IgD-negative memory B cell (primary cell): ENCODE measurements at regions not wholly inside any gene's neighbourhood (a gene's known extent, or its start where the extent isn't known, plus 50 kb on each side); places are given as distances from the start of the nearest gene placed in this dataset.
"Not testable (repeated sequence)": the region's sequence is repeated elsewhere in the genome, so short reads cannot be mapped to it uniquely, and the experiment has no call there.

ENCODE experiments used
- H3K27ac Mint-ChIP-seq, 3 donors: one replicate each; pipeline ENCODE4 v1.8.0; 2020 to 2022; ENCODE audit warnings: mild to moderate bottlenecking in 3 of 3, mixed read lengths in 3 of 3, moderate library complexity in 1 of 3
- H3K27me3 Mint-ChIP-seq: one replicate; pipeline ENCODE4 v1.8.0; 2021; ENCODE audit warnings: mixed read lengths
- H3K36me3 Mint-ChIP-seq: one replicate; pipeline ENCODE4 v1.8.0; 2020; ENCODE audit warnings: mild to moderate bottlenecking, mixed read lengths
- H3K4me1 Mint-ChIP-seq, 3 donors: one replicate each; pipeline ENCODE4 v1.8.0; 2020 to 2022; ENCODE audit warnings: mixed read lengths in 3 of 3, mild to moderate bottlenecking in 1 of 3
- H3K4me3 Mint-ChIP-seq, 4 donors: one replicate each; pipeline ENCODE4 v1.8.0; 2020 to 2022; ENCODE audit warnings: mild to moderate bottlenecking in 4 of 4, mixed read lengths in 4 of 4, moderate library complexity in 3 of 4
- H3K9me3 Mint-ChIP-seq, 3 donors: one replicate each; pipeline ENCODE4 v1.8.0; 2020 to 2021; ENCODE audit warnings: mixed read lengths in 3 of 3, mild to moderate bottlenecking in 1 of 3

- H3K27ac Mint-ChIP-seq: no peak overlapping the region
- no peaks in the 10 kb centered on the region for H3K36me3 Mint-ChIP-seq
- peaks cover 2% of the 10 kb centered on the region for H3K27me3 Mint-ChIP-seq
- H3K4me3 Mint-ChIP-seq: no peak overlapping the region
- H3K4me1 Mint-ChIP-seq: peaks cover 0 to 6% (median 0%) of the 10 kb centered on the region in 3 donors
- peaks cover 0 to 5% (median 0%) of the 10 kb centered on the region in 3 donors for H3K9me3 Mint-ChIP-seq
Measured at GRCh38 chr14:39683691-39684260, 251.5 kb upstream of the FBXO33 start.

DNA sequence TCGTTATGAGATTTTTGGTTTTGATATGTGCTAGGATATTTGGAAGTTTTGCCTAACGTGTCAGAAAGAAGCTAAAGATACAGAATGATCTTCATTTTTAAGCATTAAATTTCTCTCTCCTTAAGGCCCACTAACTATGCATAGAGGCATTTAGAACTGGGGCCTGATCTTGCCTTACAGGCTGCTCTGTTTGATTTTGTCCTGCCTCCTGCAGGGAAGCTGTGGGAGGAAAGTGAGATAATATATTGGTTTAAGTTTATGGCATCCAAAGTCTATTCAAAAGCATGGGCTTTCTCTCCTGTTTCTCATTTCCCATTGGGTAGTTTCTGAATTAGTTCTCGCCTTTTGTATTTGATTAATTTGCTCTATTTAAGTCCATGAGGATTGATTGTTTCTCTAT, 250.3 kb upstream of the FBXO33 start:
- H3K27me3 Mint-ChIP-seq: peaks cover 2% of the 10 kb centered on the region
- H3K9me3 Mint-ChIP-seq: peaks cover 0 to 5% (median 0%) of the 10 kb centered on the region in 3 donors
- no peaks in the 10 kb centered on the region for H3K36me3 Mint-ChIP-seq
- no peak overlapping the region for H3K27ac Mint-ChIP-seq
- H3K4me1 Mint-ChIP-seq: peaks cover 0 to 6% (median 0%) of the 10 kb centered on the region in 3 donors
- H3K4me3 Mint-ChIP-seq: no peak overlapping the region

DNA sequence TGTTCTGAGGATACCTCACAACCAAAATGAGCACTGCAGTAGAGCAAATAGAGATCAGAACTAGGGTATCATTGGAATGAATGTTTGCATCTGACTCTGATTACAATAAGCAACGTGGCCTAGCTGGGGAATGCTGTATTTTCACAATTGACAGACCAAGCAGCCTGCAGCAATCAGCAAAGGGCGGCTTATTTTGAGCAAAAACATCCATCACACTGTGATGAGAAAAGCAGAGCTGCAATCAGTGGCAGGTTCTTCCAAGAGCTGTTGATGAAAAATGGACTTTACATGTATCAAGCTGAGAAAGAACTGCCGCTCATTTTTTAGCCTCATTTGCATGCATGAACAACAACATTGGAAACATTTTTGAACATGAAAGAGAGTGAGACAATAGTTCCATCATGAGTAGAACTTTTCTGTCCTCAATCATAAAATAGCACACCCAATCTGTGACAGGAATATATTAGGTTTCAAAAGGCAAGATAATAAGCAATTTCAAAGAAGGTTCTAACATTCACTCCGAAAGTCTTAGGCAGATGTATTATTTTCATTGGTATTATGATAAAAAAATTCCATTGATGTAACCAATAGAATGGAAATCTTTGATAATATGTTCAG, 249.7 kb upstream of the FBXO33 start:
- H3K4me3 Mint-ChIP-seq: no peak overlapping the region
- H3K27ac Mint-ChIP-seq: no peak overlapping the region
- peaks cover 0 to 6% (median 0%) of the 10 kb centered on the region in 3 donors for H3K4me1 Mint-ChIP-seq
- H3K36me3 Mint-ChIP-seq: no peaks in the 10 kb centered on the region
- H3K9me3 Mint-ChIP-seq: peaks cover 0 to 5% (median 2%) of the 10 kb centered on the region in 3 donors
- H3K27me3 Mint-ChIP-seq: peaks cover 2% of the 10 kb centered on the region

GRCh38 chr14:39680777-39681176, 248.5 kb upstream of the FBXO33 start:
- Mint-ChIP-seq H3K4me3 (peak overlapping the region in 1 of 4 donors; percentile 47), H3K36me3 (no peaks in the 10 kb centered on the region), H3K9me3 (peaks cover 0 to 5% (median 2%) of the 10 kb centered on the region in 3 donors), H3K4me1 (peaks cover 0 to 6% (median 0%) of the 10 kb centered on the region in 3 donors), H3K27ac (no peak overlapping the region), H3K27me3 (no peaks in the 10 kb centered on the region)

- Mint-ChIP-seq H3K36me3 (peaks cover 2% of the 10 kb centered on the region), H3K27me3 (no peaks in the 10 kb centered on the region), H3K4me1 (no peaks in the 10 kb centered on the region), H3K27ac (no peak overlapping the region), H3K4me3 (no peak overlapping the region), H3K9me3 (peaks cover 0 to 3% (median 2%) of the 10 kb centered on the region in 3 donors)
Measured at GRCh38 chr14:39673734-39674133, 241.5 kb upstream of the FBXO33 start.

GRCh38 chr14:39673270-39673711, 241.1 kb upstream of the FBXO33 start:
- H3K27me3 Mint-ChIP-seq: no peaks in the 10 kb centered on the region
- H3K4me1 Mint-ChIP-seq: no peaks in the 10 kb centered on the region
- H3K9me3 Mint-ChIP-seq: peaks cover 0 to 3% (median 2%) of the 10 kb centered on the region in 3 donors
- peaks cover 2% of the 10 kb centered on the region for H3K36me3 Mint-ChIP-seq
- H3K4me3 Mint-ChIP-seq: no peak overlapping the region
- H3K27ac Mint-ChIP-seq: no peak overlapping the region

GRCh38 chr14:39668449-39668848, 236.2 kb upstream of the FBXO33 start:
- H3K9me3 Mint-ChIP-seq: peaks cover 0 to 3% (median 0%) of the 10 kb centered on the region in 3 donors
- no peak overlapping the region for H3K27ac Mint-ChIP-seq
- H3K4me1 Mint-ChIP-seq: no peaks in the 10 kb centered on the region
- no peak overlapping the region for H3K4me3 Mint-ChIP-seq
- no peaks in the 10 kb centered on the region for H3K27me3 Mint-ChIP-seq
- peaks cover 2% of the 10 kb centered on the region for H3K36me3 Mint-ChIP-seq

GRCh38 chr14:39666386-39666785, 234.2 kb upstream of the FBXO33 start:
- Mint-ChIP-seq H3K4me3 (no peak overlapping the region), H3K27ac (no peak overlapping the region), H3K9me3 (peaks cover 0 to 3% (median 0%) of the 10 kb centered on the region in 3 donors), H3K27me3 (no peaks in the 10 kb centered on the region), H3K36me3 (no peaks in the 10 kb centered on the region), H3K4me1 (no peaks in the 10 kb centered on the region)

- Mint-ChIP-seq H3K4me3 (no peak overlapping the region), H3K9me3 (peaks cover 0 to 3% (median 0%) of the 10 kb centered on the region in 3 donors), H3K4me1 (no peaks in the 10 kb centered on the region), H3K36me3 (no peaks in the 10 kb centered on the region), H3K27ac (no peak overlapping the region), H3K27me3 (no peaks in the 10 kb centered on the region)
Measured at GRCh38 chr14:39665075-39665475, 232.8 kb upstream of the FBXO33 start.

DNA sequence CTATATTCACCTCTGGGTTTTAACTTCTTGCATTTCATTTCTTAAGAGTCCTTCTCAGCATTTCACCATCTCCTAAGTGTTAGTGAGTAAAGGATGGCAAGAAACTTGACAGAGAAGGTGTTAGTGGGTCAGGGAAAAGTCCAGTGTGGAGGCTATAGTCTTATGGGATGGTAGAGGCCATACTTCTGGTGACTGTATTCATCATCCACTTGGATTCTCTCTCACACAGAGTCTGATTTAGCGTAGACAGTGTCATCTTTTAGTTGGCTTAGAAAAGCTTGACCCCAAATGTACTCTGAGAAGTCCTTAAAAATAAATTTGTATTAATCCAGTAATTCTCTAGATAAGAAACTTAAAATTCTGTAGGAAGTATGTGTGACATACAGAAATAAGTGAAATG, 232.4 kb upstream of the FBXO33 start:
- Mint-ChIP-seq H3K27ac (no peak overlapping the region), H3K4me1 (no peaks in the 10 kb centered on the region), H3K27me3 (no peaks in the 10 kb centered on the region), H3K36me3 (no peaks in the 10 kb centered on the region), H3K9me3 (peaks cover 0 to 3% (median 0%) of the 10 kb centered on the region in 3 donors), H3K4me3 (no peak overlapping the region)

GRCh38 chr14:39641224-39641623, 209.0 kb upstream of the FBXO33 start:
- Mint-ChIP-seq H3K4me1 (no peaks in the 10 kb centered on the region), H3K9me3 (peaks cover 7 to 9% (median 7%) of the 10 kb centered on the region in 3 donors), H3K36me3 (no peaks in the 10 kb centered on the region), H3K4me3 (no peak overlapping the region), H3K27me3 (no peaks in the 10 kb centered on the region), H3K27ac (no peak overlapping the region)

DNA sequence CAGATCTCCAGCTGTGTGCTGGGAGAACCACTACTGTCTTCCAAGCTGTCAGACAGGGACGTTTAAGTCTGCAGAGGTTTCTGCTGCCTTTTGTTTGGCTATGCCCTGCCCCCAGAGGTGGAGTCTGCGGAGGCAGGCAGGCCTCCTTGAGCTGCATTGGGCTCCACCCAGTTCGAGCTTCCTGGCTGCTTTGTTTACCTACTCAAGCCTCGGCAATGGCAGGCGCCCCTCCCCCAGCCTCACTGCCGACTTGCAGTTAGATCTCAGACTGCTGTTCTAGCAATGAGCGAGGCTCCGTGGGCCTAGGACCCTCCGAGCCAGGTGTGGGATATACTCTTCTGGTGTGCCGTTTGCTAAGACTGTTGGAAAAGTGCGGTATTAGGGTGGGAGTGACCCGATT, 206.8 kb upstream of the FBXO33 start:
- not testable (repeated sequence) for H3K9me3 Mint-ChIP-seq, H3K4me3 Mint-ChIP-seq

GRCh38 chr14:39628087-39628486, 195.9 kb upstream of the FBXO33 start:
- Mint-ChIP-seq H3K27me3 (no peaks in the 10 kb centered on the region), H3K27ac (no peak overlapping the region), H3K4me1 (no peaks in the 10 kb centered on the region), H3K9me3 (peaks cover 7 to 17% (median 8%) of the 10 kb centered on the region in 3 donors), H3K4me3 (no peak overlapping the region), H3K36me3 (peaks cover 3% of the 10 kb centered on the region)

More for the DNA sequence above, 206.8 kb upstream of the FBXO33 start:
- not testable (repeated sequence) for H3K4me1 Mint-ChIP-seq, H3K36me3 Mint-ChIP-seq, H3K27ac Mint-ChIP-seq, H3K27me3 Mint-ChIP-seq

- Mint-ChIP-seq H3K36me3 (peaks cover 3% of the 10 kb centered on the region), H3K27ac (no peak overlapping the region), H3K27me3 (no peaks in the 10 kb centered on the region), H3K9me3 (peaks cover 10 to 22% (median 17%) of the 10 kb centered on the region in 3 donors), H3K4me3 (no peak overlapping the region), H3K4me1 (no peaks in the 10 kb centered on the region)
Measured at GRCh38 chr14:39626589-39627576, 194.7 kb upstream of the FBXO33 start.

DNA sequence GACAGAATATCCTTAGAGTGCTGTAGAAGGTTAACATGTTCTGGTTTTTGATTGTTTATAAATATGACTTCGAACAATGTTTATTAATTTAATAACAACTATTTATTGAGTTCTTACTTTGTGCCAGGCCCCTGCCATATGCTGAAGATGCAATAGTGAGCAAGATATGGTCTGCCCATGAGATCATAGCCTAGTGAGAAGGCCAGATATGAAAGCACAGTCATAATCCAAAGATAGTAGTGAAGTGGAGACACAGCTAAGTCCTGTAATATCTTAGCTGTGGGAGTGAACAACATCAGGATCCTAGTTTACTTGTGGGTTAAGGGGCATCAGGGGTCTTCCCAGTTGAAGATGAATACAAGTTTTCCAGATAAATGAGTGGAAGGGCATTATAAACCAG, 189.4 kb upstream of the FBXO33 start:
- Mint-ChIP-seq H3K9me3 (peaks cover 8 to 29% (median 19%) of the 10 kb centered on the region in 3 donors), H3K4me3 (no peak overlapping the region), H3K36me3 (no peaks in the 10 kb centered on the region), H3K27ac (no peak overlapping the region), H3K4me1 (no peaks in the 10 kb centered on the region), H3K27me3 (no peaks in the 10 kb centered on the region)
